Duodenal mucosa (tissue), 2 donors: ENCODE measurements at regions not wholly inside any gene's neighbourhood (a gene's known extent, or its start where the extent isn't known, plus 50 kb on each side); places are given as distances from the start of the nearest gene placed in this dataset.
"Not testable (repeated sequence)": the region's sequence is repeated elsewhere in the genome, so short reads cannot be mapped to it uniquely, and the experiment has no call there.

Experiments used
- H3K27ac ChIP-seq: one replicate; pipeline ENCODE4 v1.7.0; 2013; ENCODE audit warnings: low read depth, low read length
- H3K27me3 ChIP-seq, 2 donors: one replicate each; pipeline ENCODE4 v1.7.0; 2013; ENCODE audit warnings: low read length in 2 of 2, control low read depth in 1 of 2; ENCODE audit not compliant: insufficient read depth in 2 of 2, control insufficient read depth in 1 of 2
- H3K36me3 ChIP-seq, 2 donors: one replicate each; pipeline ENCODE4 v1.7.0; 2013; ENCODE audit warnings: low read length in 2 of 2, control low read depth in 1 of 2; ENCODE audit not compliant: insufficient read depth in 2 of 2, control insufficient read depth in 1 of 2
- H3K4me1 ChIP-seq, 2 donors: one replicate each; pipeline ENCODE4 v1.7.0; 2013; ENCODE audit warnings: low read length in 2 of 2, control low read depth in 1 of 2; ENCODE audit not compliant: insufficient read depth in 2 of 2, control insufficient read depth in 1 of 2
- H3K4me3 ChIP-seq, 2 donors: one replicate each; pipeline ENCODE4 v1.7.0; 2013; ENCODE audit warnings: low read length in 2 of 2, low read depth in 1 of 2
- H3K9ac ChIP-seq, 2 donors: one replicate each; pipeline ENCODE4 v1.7.0; 2013; ENCODE audit warnings: low read length in 2 of 2, low read depth in 1 of 2
- H3K9me3 ChIP-seq, 2 donors: one replicate each; pipeline ENCODE4 v1.7.0; 2013; ENCODE audit warnings: low read length in 2 of 2, control low read depth in 1 of 2; ENCODE audit not compliant: control insufficient read depth in 1 of 2

DNA sequence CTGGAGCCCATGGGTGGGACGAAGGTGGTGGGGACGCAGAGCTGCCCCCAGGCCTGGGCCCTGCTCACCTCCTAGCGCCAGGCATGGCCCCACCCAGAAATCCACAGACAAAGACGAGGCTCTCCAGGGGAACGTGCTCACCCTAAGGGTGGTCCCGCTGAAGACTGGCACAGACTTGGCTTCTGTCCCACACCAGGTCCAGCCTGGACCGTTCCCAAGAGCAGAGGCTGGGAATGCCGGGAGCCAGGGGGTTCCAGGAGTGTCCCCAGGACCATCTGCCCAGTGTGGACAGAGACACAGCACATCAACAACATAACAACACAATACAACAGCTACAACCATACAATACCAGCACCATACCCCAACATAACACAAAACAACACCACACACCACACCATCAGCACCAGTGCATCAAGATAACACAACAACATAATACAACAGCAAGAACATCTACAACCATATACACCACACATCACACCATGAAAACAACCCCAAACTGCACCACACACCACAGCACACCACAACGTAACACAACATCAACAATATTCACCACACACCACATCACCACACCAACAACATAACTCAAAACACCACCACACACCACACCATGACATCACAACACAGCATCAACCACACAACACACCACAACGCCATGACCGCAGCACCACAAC lies 329.6 kb downstream of the ADGRD1 start:
- Histone ChIP-seq H3K36me3 (no peaks in the 10 kb centered on the region), H3K4me1 (no peaks in the 10 kb centered on the region), H3K4me3 (no peak overlapping the region), H3K9me3 (no peaks in the 10 kb centered on the region), H3K9ac (no peak overlapping the region), H3K27ac (no peak overlapping the region), H3K27me3 (peaks cover 0 to 6% of the 10 kb centered on the region in 2 donors)

DNA sequence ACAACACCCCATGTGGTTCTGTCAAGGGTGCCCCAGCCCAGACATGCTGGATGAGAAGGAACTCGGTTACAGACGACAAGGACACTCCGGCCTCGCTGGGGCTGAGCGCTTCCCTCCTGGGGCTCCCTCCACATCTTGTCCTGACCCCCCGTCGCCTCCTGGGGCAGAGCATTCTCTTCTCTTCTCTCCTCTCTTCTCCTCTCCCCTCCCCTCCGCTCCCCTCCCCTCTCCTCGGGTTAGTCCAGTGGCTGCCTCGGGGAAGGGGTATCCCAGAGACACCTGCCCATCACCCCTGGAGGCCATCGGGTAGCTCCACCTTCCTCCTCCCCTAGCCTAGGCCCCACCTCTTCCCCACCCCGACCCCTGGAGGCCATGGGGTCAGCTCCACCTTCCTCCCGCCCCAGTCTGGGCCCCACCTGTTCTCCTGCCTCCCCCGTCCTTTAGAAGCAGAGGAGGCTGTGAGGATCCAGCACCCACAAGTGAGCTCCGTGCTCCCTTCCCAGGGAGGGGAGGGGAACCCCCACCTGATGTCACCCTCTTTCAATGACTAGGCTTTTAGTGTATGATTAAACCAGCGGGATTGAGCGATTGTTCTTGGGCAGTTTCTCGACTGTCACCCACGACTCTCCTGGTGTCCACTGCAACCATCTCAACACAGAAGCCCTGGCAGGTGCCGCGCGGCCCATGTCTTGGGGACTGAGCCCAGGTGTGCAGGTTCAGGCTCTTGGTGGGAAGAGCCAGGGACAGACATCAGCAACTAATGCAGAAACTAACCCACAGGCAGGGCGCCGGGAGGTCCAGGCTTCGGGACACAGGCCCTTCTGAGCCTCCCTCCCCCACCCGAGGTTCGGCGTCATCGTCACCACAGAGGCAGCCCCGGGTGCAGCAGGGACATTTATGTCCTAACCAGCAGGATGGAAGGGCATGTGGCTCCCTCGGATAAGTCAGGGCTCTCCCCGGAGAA lies 330.4 kb downstream of the ADGRD1 start:
- H3K9ac ChIP-seq, H3K36me3 ChIP-seq, H3K9me3 ChIP-seq, H3K27me3 ChIP-seq, H3K4me1 ChIP-seq, H3K4me3 ChIP-seq, H3K27ac ChIP-seq: not testable (repeated sequence)

DNA sequence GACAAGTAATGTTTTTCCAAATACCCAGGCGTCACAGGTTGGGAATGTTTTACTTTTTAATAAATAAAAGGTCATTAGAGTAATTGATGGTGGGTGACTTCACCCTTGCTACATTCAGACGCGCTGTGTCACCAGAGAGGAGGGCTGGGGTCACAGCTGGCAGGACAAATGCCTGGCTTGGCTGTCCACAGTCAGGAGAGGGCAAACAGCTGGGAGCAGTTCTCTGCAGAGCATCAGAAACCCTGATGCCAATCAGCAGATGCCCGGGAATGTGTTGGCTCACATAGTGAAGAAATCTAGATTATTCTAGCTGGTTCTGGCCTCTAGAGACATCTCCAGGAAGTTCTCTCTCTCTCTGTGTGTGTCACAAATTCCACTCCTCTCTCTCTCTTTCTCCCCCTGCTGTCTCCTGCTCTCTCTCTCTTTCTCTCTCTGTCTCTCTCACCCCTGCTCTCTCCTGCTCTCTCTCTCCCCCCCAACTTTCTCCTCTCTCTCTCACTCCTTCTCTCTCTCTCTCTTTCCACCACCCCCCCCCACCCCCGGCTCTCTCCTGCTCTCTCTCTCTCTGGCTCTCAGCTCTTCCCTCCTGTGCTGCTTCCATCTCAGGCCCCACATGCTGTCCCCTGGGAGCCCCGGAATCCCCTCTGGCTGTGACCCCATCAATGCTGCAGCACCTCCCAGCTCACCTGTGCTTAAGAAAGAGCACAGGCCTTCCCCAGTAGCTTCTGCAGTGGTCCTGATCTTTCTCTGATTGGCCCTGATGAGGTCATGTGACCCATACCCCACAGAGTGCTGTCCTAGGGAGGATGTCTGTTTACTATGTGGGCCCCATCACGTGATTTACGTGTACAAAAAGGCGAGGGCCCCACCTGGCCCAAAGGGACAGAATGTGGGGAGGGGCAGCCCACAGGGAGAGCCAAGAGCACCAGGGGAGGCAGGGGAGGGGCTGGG lies 331.5 kb downstream of the ADGRD1 start:
- H3K9ac ChIP-seq, H3K36me3 ChIP-seq, H3K9me3 ChIP-seq, H3K27ac ChIP-seq, H3K4me3 ChIP-seq, H3K4me1 ChIP-seq, H3K27me3 ChIP-seq: not testable (repeated sequence)

DNA sequence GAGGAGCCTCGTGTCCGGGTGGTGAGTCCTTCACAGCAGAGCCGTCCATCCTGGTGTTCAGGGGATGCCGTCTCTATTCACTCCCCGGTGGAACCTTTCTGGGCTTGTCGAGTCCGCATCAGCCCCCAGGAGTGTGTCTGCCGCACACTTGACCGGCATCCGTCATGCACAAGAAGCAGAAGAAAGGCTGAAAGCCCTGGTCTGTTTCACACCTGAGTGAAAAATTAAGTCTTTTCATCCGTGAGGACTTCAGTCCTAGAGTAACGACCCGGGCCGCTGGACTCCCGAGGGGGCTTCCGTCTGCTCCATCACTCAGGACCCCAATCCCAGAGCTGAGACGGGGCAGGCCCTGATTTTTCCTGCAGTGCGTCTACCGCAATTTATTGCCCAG lies 332.2 kb downstream of the ADGRD1 start:
- not testable (repeated sequence) for H3K4me1 ChIP-seq, H3K9me3 ChIP-seq, H3K27me3 ChIP-seq, H3K4me3 ChIP-seq, H3K9ac ChIP-seq, H3K36me3 ChIP-seq, H3K27ac ChIP-seq

DNA sequence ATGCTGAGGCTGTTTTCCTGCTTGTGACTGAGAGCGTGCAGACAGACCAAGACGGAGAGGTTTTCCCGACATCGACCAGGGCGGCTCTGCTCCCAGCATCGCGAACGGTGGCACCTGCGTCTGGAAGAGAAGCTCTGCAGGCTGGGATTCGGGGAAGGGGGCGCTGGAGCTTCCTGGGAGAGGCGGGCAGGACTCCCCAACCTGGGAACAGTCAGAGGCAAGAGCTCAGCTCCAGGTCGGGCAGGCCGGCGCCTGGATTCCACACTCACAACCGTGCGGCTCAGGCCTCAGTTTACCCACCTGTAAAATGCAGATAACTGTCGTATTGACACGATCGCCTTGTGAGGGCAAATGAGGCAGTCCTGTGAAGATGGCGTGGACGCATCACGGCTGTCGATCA lies 332.6 kb downstream of the ADGRD1 start:
- H3K4me1 ChIP-seq, H3K9me3 ChIP-seq, H3K36me3 ChIP-seq, H3K4me3 ChIP-seq, H3K27ac ChIP-seq, H3K27me3 ChIP-seq, H3K9ac ChIP-seq: not testable (repeated sequence)

DNA sequence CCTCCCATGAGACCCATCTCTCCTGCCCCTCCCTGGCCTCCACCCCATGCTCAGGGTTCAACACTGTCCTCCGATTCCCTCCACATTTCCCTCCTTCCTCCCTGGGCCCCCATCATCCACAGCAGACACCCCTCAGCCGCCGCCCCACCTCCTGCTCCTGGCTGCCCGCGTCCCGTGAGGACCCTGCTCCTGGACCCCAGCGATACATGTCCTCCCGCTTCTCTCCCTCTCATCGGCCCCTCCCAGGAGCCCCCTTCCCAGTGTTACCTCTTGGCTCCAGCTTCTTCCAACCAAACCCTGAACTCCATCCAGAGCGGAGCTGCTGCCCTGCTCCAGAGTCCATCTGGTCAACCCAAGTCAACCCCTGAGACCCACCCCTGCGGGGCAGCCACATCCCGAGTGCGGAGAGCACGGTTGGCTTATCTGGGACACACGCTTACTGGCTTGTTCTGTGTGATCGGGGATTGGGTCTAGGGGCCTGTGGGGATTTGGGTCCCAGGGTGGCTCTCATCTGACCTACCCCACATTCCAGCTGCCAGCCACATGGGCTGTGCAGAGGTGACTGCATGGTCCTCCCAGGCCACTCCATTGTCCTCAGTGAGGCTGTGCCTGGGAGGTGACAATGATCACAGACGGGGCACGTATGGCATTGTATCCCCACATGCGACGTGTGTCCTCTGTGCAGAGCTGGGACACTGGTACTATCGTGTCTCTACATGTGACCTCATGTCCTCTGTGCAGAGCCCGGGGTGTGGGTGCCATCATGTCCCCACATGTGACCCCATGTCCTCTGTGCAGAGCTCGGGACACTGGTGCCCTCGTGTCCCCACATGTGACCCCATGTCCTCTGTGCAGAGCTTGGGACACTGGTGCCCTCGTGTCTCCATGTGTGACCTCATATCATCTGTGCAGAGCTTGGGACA lies 333.6 kb downstream of the ADGRD1 start:
- Histone ChIP-seq H3K27me3 (peaks cover 0 to 6% of the 10 kb centered on the region in 2 donors), H3K9me3 (no peaks in the 10 kb centered on the region), H3K27ac (no peak overlapping the region), H3K4me3 (no peak overlapping the region), H3K4me1 (no peaks in the 10 kb centered on the region), H3K36me3 (no peaks in the 10 kb centered on the region), H3K9ac (no peak overlapping the region)

DNA sequence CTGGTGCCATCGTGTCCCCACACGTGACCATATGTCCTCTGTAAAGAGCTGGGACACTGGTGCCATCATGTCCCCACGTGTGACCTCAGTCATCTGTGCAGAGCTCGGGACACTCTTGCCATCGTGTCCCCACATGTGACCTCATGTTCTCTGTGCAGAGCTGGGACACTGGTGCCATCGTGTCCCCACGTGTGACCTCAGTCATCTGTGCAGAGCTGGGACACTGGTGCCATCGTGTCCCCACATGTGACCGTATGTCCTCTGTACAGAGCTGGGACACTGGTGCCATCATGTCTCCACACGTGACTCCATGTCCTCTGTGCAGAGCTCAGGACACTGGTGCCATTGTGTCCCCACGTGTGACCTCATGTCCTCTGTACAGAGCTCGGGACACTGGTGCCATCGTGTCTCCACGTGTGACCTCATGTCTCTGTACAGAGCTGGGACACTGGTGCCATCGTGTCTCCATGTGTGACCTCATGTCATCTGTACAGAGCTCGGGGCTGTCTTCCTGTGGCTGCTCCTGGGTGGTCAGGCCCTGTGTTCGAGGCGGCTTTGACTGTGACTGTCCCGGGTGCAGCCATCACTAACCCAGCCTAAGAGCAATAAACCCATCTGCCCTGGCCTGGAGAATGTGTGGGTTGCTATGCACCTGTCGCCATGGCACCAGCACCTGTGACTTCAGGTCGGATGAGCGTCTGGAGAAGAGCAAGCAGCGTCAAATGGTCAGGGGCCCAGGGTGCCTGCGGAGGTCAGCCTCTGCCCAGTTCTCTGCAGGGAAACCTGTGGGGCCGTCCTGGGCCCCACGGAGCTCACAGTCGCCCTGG lies 334.4 kb downstream of the ADGRD1 start:
- Histone ChIP-seq H3K36me3 (no peaks in the 10 kb centered on the region), H3K4me3 (no peak overlapping the region), H3K9ac (no peak overlapping the region), H3K9me3 (no peaks in the 10 kb centered on the region), H3K27ac (no peak overlapping the region), H3K4me1 (no peaks in the 10 kb centered on the region), H3K27me3 (peaks cover 0 to 6% of the 10 kb centered on the region in 2 donors)

DNA sequence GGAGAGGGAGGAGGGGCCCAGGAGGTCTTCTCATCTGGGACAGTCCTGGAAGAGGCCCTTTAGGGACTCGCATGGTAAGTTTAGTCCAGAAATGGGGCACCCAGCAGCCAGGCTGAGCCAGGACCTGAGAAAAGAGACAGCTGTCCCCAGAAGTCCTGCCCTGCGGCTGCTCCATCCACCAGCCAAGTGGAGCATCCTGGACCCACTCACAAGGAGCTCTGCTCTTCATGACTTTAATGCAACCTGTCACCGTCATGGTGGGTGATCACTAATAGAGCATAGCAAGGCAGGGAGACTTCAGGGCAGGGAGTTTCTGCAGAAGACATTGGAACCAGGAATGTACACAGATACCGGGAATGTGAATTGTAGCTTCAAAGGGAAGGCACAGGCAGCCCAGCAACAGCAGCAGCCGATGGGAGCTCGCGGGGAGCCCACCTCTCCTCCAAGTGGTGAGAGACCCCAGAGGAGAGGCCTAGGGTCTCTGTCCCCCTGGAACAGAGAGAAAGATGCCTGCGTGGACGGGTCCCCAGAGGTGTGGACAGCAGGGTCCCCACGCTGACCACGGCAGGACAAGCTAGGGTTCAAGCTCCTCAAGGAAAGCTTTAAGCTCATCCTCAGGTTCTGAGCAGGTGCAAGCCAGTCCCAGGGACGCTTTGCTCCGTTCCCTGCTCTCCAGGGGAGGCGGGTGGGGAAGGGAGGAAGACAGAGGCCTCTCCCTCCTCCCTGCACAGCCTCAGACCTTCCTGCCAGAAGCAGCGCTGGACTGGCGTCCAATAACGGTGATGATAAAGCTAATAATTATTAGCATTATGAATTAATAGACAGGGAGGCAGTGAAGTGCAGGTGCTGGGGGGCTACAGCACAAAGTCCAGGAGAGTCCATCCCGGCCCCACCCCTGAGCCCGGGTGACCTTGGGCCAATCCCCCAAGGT lies 335.3 kb downstream of the ADGRD1 start:
- H3K27me3 ChIP-seq, H3K27ac ChIP-seq, H3K4me3 ChIP-seq, H3K9me3 ChIP-seq, H3K36me3 ChIP-seq, H3K9ac ChIP-seq, H3K4me1 ChIP-seq: not testable (repeated sequence)
